Testis (tissue), 2 donors: ENCODE measurements at regions not wholly inside any gene's neighbourhood (a gene's known extent, or its start where the extent isn't known, plus 50 kb on each side); places are given as distances from the start of the nearest gene placed in this dataset.
"Not testable (repeated sequence)": the region's sequence is repeated elsewhere in the genome, so short reads cannot be mapped to it uniquely, and the experiment has no call there.

ENCODE experiments used
- DNase-seq: peaks from one replicate; pipeline ENCODE4 v3.0.0-alpha.2; 2019
- H3K27ac ChIP-seq, 2 donors: fragments of 200-600 bp; sonication (generic); one replicate each; pipeline ENCODE4 v1.5.1; 2019
- H3K27me3 ChIP-seq: fragments of 200-600 bp; sonication (generic); one replicate; pipeline ENCODE4 v1.5.1; 2019
- H3K36me3 ChIP-seq: fragments of 200-600 bp; sonication (generic); one replicate; pipeline ENCODE4 v1.5.1; 2017; ENCODE audit warnings: low read depth; ENCODE audit errors: missing control alignments
- H3K4me1 ChIP-seq: fragments of 200-600 bp; sonication (generic); one replicate; pipeline ENCODE4 v1.5.1; 2019
- H3K4me3 ChIP-seq, 2 donors: fragments of 200-600 bp; sonication (generic); one replicate each; pipeline ENCODE4 v1.5.1; 2017 to 2019
- H3K9me3 ChIP-seq: fragments of 200-600 bp; sonication (generic); one replicate; pipeline ENCODE4 v1.5.1; 2017
- CTCF ChIP-seq, 3 experiments: fragments of 450-650 bp in 2 of 3; fragments of 200-600 bp in 1 of 3; sonication (generic) in 1 of 3; IDR thresholded peaks; one replicate each; pipeline ENCODE4 v1.5.1; 2016 to 2019; ENCODE audit warnings: antibody characterized with exemption in 3 of 3, mild to moderate bottlenecking in 2 of 3, moderate library complexity in 1 of 3
- POLR2A ChIP-seq: fragments of 450-650 bp; IDR thresholded peaks from one replicate; pipeline ENCODE4 v1.6.1; 2017; ENCODE audit warnings: antibody characterized with exemption, mild to moderate bottlenecking, moderate library complexity
- WGBS, 2 donors: methylation state at CpG; one replicate each; pipeline ENCODE4 v1.1.5; 2018; 5-methylcytosine and 5-hydroxymethylcytosine counted together
- intact Hi-C: fragments of 100-400 bp; cut with DNase I; formaldehyde crosslinking; loops from one replicate; pipeline ENCODE4 v1.15.1; 2023; ENCODE audit warnings: low total_unique reads

GRCh38 chr7:68866200-68866570 lies 732.1 kb upstream of the AUTS2 start:
- Histone ChIP-seq H3K27me3 (no peaks in the 10 kb centered on the region), H3K4me1 (no peaks in the 10 kb centered on the region), H3K9me3 (no peaks in the 10 kb centered on the region), H3K36me3 (no peaks in the 10 kb centered on the region), H3K4me3 (no peak overlapping the region), H3K27ac (no peak overlapping the region)
- 72 to 73% methylated on average over 4 of the region's 4 CpGs for WGBS, 2 donors
- DNase-seq: no peak
- intact Hi-C loops: no loop called here
- TF ChIP-seq POLR2A (no peak), CTCF (IDR thresholded peaks at IDR 0.05) (no peak)

- DNase-seq, H3K27ac ChIP-seq, H3K27me3 ChIP-seq, H3K36me3 ChIP-seq, H3K9me3 ChIP-seq, H3K4me1 ChIP-seq, H3K4me3 ChIP-seq, intact Hi-C loops: not testable (repeated sequence)
- WGBS, 2 donors: 86 to 92% methylated on average over 3 of the region's 3 CpGs
Measured at GRCh38 chr7:68866721-68867120, 731.6 kb upstream of the AUTS2 start.

- no peaks in the 10 kb centered on the region for H3K9me3 ChIP-seq
- 51 to 70% methylated on average over 3 to 6 of the region's 6 CpGs for WGBS, 2 donors
- no peaks in the 10 kb centered on the region for H3K36me3 ChIP-seq
- H3K27ac ChIP-seq: no peak overlapping the region
- intact Hi-C loops: no loop called here
- H3K4me3 ChIP-seq: no peak overlapping the region
- TF ChIP-seq CTCF (IDR thresholded peaks at IDR 0.05): no peak
- no peak for TF ChIP-seq POLR2A
- DNase-seq: no peak
- H3K4me1 ChIP-seq: no peaks in the 10 kb centered on the region
- no peaks in the 10 kb centered on the region for H3K27me3 ChIP-seq
Measured at GRCh38 chr7:68868978-68869377, 729.3 kb upstream of the AUTS2 start.

- Histone ChIP-seq H3K4me3 (no peak overlapping the region), H3K9me3 (no peaks in the 10 kb centered on the region)
- intact Hi-C loops: no loop called here
Measured at GRCh38 chr7:68873616-68874015, 724.7 kb upstream of the AUTS2 start.

GRCh38 chr7:68875857-68876256 lies 722.4 kb upstream of the AUTS2 start:
- intact Hi-C loops: no loop called here
- Histone ChIP-seq H3K9me3 (no peaks in the 10 kb centered on the region), H3K27ac (no peak overlapping the region), H3K36me3 (no peaks in the 10 kb centered on the region), H3K4me1 (no peaks in the 10 kb centered on the region), H3K4me3 (no peak overlapping the region), H3K27me3 (no peaks in the 10 kb centered on the region)
- TF ChIP-seq POLR2A: no peak
- no peak for TF ChIP-seq CTCF (IDR thresholded peaks at IDR 0.05)
- 77 to 81% methylated on average over 2 of the region's 2 CpGs for WGBS, 2 donors
- no peak for DNase-seq

More at GRCh38 chr7:68873616-68874015, 724.7 kb upstream of the AUTS2 start:
- Histone ChIP-seq H3K36me3 (no peaks in the 10 kb centered on the region), H3K4me1 (no peaks in the 10 kb centered on the region), H3K27ac (no peak overlapping the region), H3K27me3 (no peaks in the 10 kb centered on the region)
- WGBS, 2 donors: 75 to 85% methylated on average over 5 of the region's 5 CpGs
- DNase-seq: no peak
- TF ChIP-seq CTCF (IDR thresholded peaks at IDR 0.05) (no peak), POLR2A (no peak)

GRCh38 chr7:68887116-68887515 lies 711.2 kb upstream of the AUTS2 start:
- intact Hi-C loops, H3K27ac ChIP-seq, H3K9me3 ChIP-seq, H3K4me1 ChIP-seq, H3K36me3 ChIP-seq, DNase-seq, H3K4me3 ChIP-seq, H3K27me3 ChIP-seq: not testable (repeated sequence)
- WGBS, 2 donors: 95 to 100% methylated on average over 1 of the region's 1 CpG
